Stimulated activated CD4-positive, alpha-beta T cell treated with anti-CD3 and anti-CD28 coated beads, TNF-alpha, amount 100 ng/mL, for 48 hours (primary cell): ENCODE measurements at regions not wholly inside any gene's neighbourhood (a gene's known extent, or its start where the extent isn't known, plus 50 kb on each side); places are given as distances from the start of the nearest gene placed in this dataset.
A peak's percentile ranks its signal among the peaks of the same experiment; 100 is the strongest.
"Not testable (repeated sequence)": the region's sequence is repeated elsewhere in the genome, so short reads cannot be mapped to it uniquely, and the experiment has no call there.

Source experiments
- DNase-seq, 3 donors: peaks; one replicate each; pipeline ENCODE4 v3.0.0-alpha.2; 2020; ENCODE audit warnings: low read depth in 3 of 3

DNA sequence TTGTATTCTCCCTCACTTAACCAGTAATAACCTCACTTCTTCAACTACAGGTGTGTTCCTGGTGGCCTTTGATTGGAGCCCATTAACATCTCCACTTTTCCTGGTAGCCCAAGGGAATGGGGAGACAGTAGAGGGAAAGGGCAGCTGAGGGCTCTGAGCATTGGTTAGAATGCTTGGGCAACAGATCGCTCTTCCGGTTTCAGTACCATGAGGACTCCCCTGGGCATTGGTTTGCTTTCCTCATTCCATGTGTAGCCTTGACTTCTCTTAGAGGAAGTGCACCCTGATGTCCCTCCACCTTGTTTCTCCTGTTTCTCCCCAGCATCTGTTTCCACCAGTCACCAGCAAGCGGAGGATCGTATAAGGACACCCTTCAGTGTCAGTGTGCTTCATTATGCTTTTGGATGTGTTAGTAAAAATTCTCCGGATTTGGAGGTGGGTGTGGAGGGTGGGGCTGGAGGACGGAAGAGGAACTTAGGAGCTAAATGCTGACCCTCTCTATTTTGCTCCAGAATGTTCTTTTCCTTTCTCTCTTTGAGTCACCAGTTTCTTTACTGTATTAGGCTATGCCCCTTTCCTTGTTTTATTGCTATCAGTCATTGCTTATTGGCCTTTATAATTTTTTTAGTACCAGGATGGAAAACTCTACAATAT lies 50.6 kb upstream of the ZNG1B start:
- not testable (repeated sequence) for DNase-seq

GRCh38 chr2:113379621-113380020 lies 57.9 kb upstream of the ZNG1B start:
- DNase-seq, result not testable (repeated sequence)

DNA sequence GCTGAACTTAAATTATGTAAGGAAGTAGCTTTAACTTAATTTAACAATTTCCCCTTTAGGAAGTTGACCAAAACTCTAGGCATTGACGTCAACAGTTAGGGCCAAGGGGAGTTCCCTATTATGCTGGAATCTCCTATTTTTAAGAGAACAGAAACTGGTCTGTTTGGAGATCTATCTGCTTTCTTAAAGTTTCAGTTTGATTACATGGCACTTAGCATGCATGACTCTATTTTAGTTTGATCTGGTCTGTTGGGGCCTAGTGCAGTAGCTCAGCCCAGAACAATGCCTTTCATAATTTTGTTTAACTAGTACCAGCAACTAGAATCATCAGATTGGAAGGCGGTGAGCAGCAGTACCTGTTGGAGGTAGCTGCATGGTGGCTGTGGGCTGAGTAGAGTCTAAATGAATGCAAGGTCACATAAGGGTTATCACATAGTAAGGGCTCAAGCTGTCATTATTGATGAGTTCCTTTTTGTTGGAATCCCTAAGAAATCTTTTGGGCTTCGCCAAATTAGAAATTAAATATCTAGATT lies 60.5 kb upstream of the ZNG1B start:
- no peak for DNase-seq

GRCh38 chr2:113376253-113376912 lies 61.1 kb upstream of the ZNG1B start:
- DNase-seq, result no peak

DNA sequence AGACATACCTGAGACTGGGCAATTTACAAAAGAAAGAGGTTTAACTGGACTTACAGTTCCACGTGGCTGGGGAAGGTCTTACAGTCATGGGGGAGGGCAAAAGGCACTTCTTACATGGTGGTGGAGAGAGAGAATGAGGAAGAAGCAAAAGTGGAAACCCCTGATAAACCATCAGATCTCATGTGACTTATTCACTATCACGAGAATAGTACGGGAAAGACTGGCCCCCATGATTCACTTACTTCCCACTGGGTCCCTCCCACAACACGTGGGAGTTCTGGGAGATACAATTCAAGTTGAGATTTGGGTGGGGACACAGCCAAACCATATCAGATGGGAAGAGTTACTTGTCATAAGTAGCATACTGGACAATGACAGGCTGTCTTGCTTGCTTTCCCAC lies 62.6 kb upstream of the ZNG1B start:
- DNase-seq, result not testable (repeated sequence)

DNA sequence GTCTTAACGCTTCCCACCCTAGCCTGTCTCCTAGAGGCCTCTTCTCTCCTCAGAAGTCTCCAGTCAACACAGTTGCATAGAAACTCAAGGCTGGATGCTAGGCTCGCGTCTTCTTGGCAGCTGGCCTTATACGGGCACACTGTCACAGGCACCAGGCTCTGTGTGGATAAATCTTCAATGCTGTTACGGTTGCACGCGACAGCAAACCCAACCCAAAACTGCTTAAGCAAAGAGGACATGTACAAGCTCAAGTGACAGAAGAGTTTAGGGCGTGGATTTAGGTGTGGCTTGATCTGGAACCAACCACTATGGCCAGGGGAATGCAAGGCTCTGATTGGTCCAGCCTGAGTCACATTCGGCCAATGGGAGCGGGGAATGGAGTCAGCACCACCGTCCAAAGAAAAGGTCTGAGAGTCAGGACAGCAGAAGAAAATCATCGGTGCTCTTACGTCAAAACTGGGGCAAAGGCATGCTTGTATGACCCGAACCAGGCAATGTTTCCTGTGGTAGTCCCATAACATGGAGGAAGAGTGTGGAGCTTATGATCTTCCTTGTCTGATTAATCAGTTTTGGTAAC lies 65.1 kb upstream of the ZNG1B start:
- DNase-seq, result not testable (repeated sequence)

GRCh38 chr2:113370478-113371091 lies 66.9 kb upstream of the ZNG1B start:
- DNase-seq, result peak; percentile 32 to 46 (median 38)

DNA sequence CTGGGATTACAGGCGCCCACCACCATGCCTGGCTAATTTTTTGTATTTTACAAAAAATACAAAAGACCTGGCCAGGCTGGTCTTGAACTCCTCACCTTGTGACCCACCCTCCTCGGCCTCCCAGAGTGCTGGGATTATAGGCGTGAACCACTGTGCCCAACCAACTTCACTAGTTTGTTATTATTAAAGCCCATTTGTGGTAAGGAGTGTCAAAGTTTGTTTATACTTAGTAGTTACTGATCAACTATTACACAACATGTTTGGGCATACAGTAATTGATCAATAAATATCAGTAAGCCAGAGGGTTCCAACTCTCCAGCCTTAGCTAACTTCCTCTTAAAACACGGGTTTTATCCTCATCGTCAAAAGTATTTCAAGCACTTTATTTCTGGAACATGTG lies 67.5 kb upstream of the ZNG1B start:
- DNase-seq, result no peak

DNA sequence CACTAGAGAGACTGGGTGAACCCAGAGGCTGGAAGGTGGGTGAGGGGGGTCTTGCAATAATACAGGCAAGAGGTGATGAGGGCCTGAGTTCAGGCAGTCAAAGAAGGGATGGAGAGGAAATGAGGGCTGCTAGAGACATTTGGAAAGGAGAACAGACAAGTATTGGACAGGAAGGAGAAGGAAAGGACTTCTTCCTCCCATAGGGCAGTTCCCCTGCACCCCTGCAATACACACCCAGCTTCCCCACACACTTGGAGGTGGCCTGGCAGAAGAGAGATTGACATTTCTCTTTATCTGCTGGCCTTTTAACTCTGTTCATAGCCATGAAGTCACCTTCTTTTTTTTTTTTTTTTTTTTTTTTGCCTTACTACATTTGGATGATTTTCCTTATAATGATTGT lies 68.9 kb upstream of the ZNG1B start:
- DNase-seq, result not testable (repeated sequence)

- DNase-seq, result not testable (repeated sequence)
Observed at GRCh38 chr2:113366821-113367220, 70.7 kb upstream of the ZNG1B start.

- not testable (repeated sequence) for DNase-seq
Observed at GRCh38 chr2:113365791-113366190, 71.7 kb upstream of the ZNG1B start.

DNA sequence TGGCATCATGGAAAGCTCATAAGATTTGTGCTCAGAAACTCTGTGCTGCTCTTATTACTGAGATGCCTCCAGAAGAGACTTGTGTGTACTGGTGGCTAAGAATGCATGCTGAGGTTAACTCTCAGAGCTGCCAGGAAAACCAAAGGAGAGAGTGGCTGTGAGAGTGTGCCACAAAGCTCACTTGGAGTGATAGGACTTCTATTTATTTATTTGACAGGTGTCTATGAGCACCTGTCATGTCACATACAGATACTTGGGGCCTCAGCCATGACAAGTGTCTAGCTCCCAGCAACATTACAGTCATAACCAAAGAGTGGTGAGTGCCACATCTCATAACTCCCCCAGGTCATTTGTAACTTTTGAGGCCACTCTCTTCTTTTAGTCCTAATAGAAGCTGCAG lies 72.2 kb upstream of the ZNG1B start:
- DNase-seq, result not testable (repeated sequence)

DNA sequence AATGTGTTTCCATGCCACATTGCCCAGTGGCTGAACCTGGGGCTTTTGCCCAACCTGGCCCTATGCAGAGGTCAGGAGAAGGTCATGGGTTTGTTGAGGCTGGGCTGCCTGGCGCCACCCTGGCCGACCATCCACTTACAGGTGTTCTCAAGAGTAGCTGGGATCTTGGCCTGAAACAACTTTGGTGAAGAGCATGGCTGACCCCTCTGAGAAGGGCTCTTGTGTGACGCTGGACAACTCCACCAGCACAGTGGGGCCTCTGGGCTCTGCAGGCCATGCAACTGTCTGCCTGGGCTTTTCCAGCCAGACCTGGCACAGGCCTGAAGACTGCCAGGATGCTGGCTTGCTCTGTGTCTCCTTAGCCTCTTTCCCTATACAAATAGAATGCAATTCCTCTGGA lies 76.4 kb upstream of the ZNG1B start:
- no peak for DNase-seq

DNA sequence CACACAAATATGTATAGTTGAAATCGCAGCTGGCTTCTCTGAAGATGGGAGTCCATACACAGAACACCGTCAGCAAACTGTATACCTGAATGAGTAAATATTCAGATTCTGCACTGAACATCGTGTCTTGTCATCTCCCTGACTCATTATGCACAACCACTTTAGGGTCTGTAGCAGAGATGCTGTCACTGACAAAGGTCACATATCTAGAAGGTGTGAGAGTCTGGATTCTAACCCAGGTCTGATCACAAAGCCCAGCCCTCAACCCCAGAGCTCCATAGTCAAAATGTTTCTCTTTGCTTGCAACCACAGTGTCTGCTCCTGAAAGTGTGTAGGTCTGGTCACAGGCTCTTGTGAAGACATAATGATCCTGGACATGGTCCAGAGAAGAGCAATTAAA lies 78.3 kb upstream of the PAX8 start:
- DNase-seq, result no peak

DNA sequence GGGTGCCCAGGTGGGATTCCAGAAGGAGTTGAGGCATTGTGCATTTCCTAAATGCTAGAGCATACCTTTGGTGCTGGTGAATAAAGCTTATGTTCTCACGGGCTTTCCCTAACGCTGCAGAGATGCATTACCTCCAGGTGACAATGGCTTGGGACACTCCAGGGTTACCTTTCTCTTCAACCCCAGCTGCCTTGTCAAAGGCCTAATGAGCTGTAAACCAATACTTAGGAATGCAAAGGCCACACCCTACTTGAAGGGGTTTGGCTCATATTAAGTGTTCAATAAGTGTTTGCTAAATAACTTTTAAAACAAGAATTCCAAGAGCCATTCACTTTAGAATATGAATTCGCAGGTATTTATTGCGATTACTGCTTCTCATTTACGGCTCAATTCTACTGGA lies 77.6 kb upstream of the PAX8 start:
- DNase-seq, result not testable (repeated sequence)

DNA sequence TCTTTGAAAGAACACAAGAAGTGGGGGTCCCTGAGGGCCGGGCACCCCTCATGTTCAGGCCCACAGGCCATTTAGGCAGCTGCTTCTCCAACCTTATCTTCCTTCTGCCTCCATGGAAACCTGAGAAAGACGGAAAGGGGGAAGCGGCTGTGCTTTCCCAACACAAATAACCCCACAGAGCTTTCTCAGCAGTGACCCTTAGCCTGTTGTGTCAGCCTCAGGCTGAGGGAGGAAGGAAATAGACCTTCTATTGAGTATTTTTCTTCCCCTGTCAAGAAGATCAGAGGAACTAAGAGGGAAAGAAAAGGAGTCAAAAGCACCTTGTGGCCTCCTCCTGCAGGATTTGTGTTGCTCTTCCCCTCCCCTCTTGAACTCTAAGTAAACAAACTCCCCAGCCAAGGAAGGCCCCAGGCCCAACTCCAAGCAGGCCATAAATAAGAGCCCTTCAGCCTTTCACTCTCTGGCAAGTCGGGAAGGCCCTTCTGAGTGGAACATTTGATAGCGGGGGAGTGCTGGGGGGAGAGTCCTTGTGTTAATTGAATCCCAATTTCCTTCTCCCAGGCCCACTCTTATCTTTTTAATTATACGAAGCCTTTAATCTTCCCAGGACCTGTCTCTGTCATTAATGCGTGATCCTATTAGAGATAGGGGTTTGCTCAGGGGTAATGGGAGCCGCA lies 76.8 kb upstream of the PAX8 start:
- not testable (repeated sequence) for DNase-seq

- no peak for DNase-seq
Observed at GRCh38 chr2:113351375-113352355, 72.9 kb upstream of the PAX8 start.

- DNase-seq, result not testable (repeated sequence)
Observed at GRCh38 chr2:113343800-113344199, 65.1 kb upstream of the PAX8 start.

DNA sequence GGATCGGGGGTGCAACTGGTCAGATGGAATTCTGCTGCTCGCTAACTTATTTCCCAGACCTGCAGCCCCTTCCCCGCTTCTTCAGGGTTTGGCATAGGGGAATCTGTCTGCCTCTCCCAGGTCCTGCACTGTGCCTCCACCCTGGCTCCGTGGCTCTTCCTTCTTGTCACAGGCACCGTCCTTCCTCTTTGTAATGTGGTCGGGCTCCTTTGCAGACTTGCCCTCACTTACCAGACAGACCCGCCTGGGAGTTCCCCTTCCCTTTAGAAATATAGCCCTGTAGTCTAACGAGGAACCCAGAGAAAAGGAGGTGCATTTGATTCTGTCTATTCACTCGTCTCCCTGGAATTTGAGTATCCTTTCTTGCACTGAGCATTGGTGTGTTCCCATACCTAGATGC lies 63.9 kb upstream of the PAX8 start:
- no peak for DNase-seq

GRCh38 chr2:113341870-113342253 lies 63.1 kb upstream of the PAX8 start:
- DNase-seq, result not testable (repeated sequence)
